Rectal smooth muscle tissue (tissue), 1 donor: ENCODE measurements at regions not wholly inside any gene's neighbourhood (a gene's known extent, or its start where the extent isn't known, plus 50 kb on each side); places are given as distances from the start of the nearest gene placed in this dataset.

ENCODE experiments used
- H3K27ac ChIP-seq: one replicate; pipeline ENCODE4 v1.7.0; 2013; ENCODE audit warnings: low read depth, low read length, inconsistent platforms
- H3K27me3 ChIP-seq: one replicate; pipeline ENCODE4 v1.7.0; 2013; ENCODE audit warnings: low read length; ENCODE audit not compliant: control insufficient read depth, insufficient read depth
- H3K36me3 ChIP-seq: one replicate; pipeline ENCODE4 v1.7.0; 2013; ENCODE audit warnings: low read length; ENCODE audit not compliant: control insufficient read depth, insufficient read depth
- H3K4me1 ChIP-seq: one replicate; pipeline ENCODE4 v1.7.0; 2013; ENCODE audit warnings: low read length; ENCODE audit not compliant: control insufficient read depth, insufficient read depth
- H3K4me3 ChIP-seq: one replicate; pipeline ENCODE4 v1.7.0; 2013; ENCODE audit warnings: low read length
- H3K9ac ChIP-seq: one replicate; pipeline ENCODE4 v1.7.0; 2013; ENCODE audit warnings: low read length

DNA sequence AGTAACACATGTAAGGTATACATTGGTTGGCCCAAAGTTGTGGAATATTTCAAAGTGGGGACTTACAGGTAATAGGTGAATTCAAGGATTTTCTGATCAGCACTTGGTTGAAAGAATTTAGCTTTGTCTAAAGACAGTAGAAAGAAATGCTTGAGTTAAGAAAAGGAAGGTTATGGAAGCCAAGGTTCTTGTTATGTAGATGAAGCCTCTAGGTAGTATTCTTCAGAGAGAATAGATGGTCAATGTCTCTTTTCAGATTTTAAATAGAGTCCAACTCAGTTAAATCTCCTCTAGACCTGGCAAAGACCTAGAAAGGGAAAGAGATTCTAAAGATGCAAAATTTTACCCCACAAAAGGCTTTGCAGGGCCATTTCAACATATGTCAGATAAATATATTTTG is 157.4 kb downstream of the ANKRD30B start:
- Histone ChIP-seq H3K4me1 (no peaks in the 10 kb centered on the region), H3K27me3 (no peaks in the 10 kb centered on the region), H3K9ac (no peak overlapping the region), H3K36me3 (no peaks in the 10 kb centered on the region), H3K27ac (no peak overlapping the region), H3K4me3 (no peak overlapping the region)

DNA sequence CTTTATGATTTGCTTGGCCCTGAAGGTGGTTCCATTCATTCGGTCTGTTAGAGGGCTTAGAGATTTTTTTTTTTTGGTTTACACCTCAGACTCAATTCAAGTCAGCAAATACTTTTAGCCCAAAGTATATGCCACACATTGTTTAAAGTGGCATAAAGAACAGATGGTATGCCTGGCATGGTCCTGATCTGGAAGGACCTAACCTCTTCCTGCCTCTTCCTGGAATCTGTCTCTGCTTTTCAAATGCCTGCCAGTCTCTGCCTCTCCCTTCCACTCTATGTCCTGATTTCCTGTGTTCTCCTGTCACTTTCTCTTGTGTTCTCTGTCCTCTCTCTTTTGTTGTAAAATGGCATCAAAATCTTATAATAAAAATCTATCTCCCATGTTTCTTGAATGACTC is 158.0 kb downstream of the ANKRD30B start:
- no peak overlapping the region for H3K9ac ChIP-seq
- no peaks in the 10 kb centered on the region for H3K4me1 ChIP-seq
- H3K27me3 ChIP-seq, result no peaks in the 10 kb centered on the region
- H3K36me3 ChIP-seq, result no peaks in the 10 kb centered on the region
- no peak overlapping the region for H3K4me3 ChIP-seq
- H3K27ac ChIP-seq, result no peak overlapping the region

DNA sequence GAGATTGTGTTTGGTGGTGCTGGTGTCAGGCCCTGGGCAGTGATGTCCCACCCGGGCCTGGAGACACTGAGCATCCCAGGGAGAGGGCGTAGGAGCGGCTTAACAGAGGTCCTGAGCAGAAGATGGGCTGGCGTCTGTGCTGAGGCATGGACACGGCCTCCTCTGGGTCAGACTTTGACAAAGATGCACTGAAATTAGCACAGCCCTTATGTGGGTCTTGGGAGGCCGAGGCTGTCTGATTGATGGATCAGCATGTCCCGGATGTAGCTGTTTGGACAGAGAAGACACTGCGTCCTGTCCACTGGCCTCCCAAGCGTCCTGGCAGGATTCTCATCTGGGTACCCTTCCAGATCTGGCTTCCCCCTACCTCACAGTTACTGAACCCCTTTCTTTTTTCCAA is 159.4 kb downstream of the ANKRD30B start:
- H3K4me3 ChIP-seq, result no peak overlapping the region
- H3K27me3 ChIP-seq, result no peaks in the 10 kb centered on the region
- H3K4me1 ChIP-seq, result no peaks in the 10 kb centered on the region
- H3K27ac ChIP-seq, result no peak overlapping the region
- no peaks in the 10 kb centered on the region for H3K36me3 ChIP-seq
- no peak overlapping the region for H3K9ac ChIP-seq

DNA sequence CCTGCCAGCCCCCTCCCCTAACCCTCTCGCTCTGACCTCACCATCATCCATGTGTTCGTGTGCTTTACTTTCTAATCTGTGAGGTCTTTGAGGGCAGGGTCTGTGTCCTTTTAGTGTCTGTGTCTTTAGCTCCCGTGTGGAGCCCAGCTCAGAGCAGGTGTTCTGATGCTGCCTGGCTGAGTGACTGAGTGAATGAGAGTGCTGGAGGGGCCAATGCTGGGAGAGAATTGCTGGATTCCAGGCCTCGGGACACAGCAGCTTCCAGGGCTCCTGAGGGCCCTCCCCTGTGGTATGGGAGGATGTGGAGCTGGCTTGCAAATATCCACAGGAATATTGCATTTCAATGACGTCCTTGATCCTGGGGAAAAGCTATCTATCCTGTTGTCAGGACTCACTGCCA is 160.6 kb downstream of the ANKRD30B start:
- H3K9ac ChIP-seq, result no peak overlapping the region

DNA sequence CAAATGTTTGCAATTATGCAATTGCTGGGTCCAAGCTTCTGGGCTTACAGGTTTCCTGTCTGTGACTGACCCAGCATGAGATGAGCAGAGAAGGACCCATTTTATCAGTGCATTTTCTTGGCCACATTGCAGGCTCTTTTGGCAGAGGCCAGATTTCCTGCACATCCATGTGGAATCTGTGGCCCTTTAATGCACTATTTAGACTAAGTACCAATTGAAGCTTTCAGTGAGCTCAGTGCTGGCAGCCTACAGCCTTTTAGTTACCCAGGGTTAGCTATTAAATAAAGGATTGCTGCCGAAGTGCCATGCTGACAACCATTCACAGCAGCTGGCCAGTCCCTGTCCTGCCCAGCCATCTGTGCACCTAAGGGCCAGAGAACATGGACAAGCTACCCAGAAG is 165.0 kb downstream of the ANKRD30B start:
- no peak overlapping the region for H3K27ac ChIP-seq
- H3K4me1 ChIP-seq, result no peaks in the 10 kb centered on the region
- H3K27me3 ChIP-seq, result no peaks in the 10 kb centered on the region
- no peaks in the 10 kb centered on the region for H3K36me3 ChIP-seq
- H3K4me3 ChIP-seq, result no peak overlapping the region
- H3K9ac ChIP-seq, result no peak overlapping the region

More for the DNA sequence above, 160.6 kb downstream of the ANKRD30B start:
- H3K36me3 ChIP-seq, result no peaks in the 10 kb centered on the region
- no peak overlapping the region for H3K4me3 ChIP-seq
- H3K27ac ChIP-seq, result no peak overlapping the region
- no peaks in the 10 kb centered on the region for H3K4me1 ChIP-seq
- H3K27me3 ChIP-seq, result no peaks in the 10 kb centered on the region

DNA sequence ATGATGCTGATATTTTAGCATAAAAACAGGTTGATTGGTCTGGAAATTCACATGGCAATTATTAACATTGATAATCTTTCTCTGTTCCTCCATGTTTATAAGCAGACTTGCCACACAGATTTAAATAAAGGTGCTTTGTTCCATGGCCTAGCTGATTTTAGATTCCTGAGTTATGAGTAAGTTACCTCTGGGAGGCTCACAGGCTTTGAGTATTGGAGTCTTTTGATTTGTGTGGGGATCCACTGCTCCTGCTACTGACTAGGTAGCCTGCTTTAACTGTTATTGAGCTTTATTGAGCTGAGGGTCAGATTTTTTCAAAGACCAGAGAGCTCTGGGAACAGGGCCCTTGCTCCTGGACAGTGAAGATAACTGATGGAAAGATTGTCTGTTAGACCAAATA is 166.1 kb downstream of the ANKRD30B start:
- no peaks in the 10 kb centered on the region for H3K36me3 ChIP-seq
- no peak overlapping the region for H3K27ac ChIP-seq
- H3K4me1 ChIP-seq, result no peaks in the 10 kb centered on the region
- H3K4me3 ChIP-seq, result no peak overlapping the region
- H3K9ac ChIP-seq, result no peak overlapping the region
- H3K27me3 ChIP-seq, result no peaks in the 10 kb centered on the region

DNA sequence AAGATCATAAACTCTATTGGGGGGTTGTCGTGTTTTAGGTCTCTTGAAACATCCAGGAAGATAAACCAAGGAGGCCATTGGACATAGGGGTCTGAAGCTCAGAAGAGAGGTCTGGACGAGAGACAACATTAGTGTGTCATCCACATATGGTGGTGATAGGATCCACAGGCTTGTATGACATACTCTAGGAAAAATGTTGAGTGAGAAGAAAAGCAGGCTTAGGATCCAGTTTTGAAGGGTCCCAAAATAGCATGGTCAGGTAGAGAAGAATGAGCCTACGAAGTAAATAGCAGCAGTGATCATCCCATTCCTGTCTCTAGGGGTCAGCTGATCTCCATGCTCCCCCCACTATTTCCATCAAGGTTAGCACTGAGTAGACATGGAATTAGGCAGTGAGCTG is 166.8 kb downstream of the ANKRD30B start:
- H3K27me3 ChIP-seq, result no peaks in the 10 kb centered on the region
- no peak overlapping the region for H3K27ac ChIP-seq
- H3K9ac ChIP-seq, result no peak overlapping the region
- no peak overlapping the region for H3K4me3 ChIP-seq
- no peaks in the 10 kb centered on the region for H3K36me3 ChIP-seq
- H3K4me1 ChIP-seq, result no peaks in the 10 kb centered on the region

DNA sequence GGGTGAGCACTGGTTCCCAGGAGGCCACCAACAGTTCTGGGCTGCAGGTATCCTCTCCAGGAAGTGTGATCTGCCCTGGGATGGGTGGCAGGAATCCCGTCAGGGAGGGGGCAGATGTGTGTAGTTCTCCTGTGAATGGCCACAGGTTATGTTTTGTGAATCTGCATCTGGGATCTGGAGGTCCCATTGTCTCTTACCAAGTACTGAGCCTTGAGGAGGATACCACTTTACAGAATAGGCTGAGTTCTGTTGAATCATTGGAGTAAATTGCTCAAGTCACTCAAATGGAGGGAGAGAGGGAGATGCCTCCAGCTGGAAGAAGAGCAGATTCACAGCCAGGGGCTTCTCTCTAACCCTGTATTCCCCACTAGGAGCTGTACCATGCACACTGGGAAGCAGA is 168.2 kb downstream of the ANKRD30B start:
- Histone ChIP-seq H3K9ac (no peak overlapping the region), H3K27me3 (no peaks in the 10 kb centered on the region), H3K4me1 (no peaks in the 10 kb centered on the region), H3K4me3 (no peak overlapping the region), H3K27ac (no peak overlapping the region), H3K36me3 (no peaks in the 10 kb centered on the region)

DNA sequence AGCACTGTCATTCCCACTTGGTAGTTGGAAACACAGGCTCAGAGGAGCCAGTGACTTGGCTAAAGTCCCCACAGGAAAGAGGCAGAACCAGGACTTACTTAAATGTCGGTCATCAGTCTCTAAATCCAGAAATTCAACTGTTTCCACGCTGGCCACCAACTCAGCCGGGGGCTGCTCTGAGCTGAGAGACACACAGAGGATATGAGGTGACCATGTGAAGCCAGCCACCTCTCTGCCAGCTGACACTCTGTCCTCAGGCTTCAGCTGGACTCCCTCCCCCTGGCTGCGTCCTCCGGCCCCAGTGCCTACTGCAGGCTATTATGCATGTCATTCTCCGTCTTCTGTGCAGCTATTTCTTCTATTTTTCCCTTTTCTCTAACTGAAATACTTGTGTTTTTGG is 168.9 kb downstream of the ANKRD30B start:
- Histone ChIP-seq H3K9ac (no peak overlapping the region), H3K27ac (no peak overlapping the region), H3K36me3 (no peaks in the 10 kb centered on the region), H3K4me3 (no peak overlapping the region), H3K4me1 (no peaks in the 10 kb centered on the region), H3K27me3 (no peaks in the 10 kb centered on the region)

DNA sequence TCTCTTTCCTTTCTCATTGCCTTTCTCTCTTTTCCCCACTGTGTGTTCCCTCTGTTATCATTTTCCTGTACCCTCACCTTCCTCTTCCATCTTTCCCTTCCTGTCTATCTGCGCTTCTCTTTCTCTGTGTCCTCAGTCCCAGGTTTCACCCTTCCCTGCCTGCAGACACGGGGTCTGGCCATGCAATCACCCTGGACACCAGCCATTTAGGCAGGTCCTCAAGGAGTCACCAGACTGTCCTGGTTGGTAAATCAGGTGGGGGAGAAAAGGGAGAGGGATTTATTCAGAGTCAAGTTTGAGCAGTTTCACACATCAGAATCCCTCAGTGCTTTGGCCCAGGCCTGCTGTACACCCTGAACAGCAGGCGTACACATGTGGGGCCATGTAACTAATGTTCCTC is 169.3 kb downstream of the ANKRD30B start:
- Histone ChIP-seq H3K27ac (no peak overlapping the region), H3K27me3 (no peaks in the 10 kb centered on the region), H3K36me3 (no peaks in the 10 kb centered on the region), H3K4me1 (no peaks in the 10 kb centered on the region), H3K4me3 (no peak overlapping the region), H3K9ac (no peak overlapping the region)

DNA sequence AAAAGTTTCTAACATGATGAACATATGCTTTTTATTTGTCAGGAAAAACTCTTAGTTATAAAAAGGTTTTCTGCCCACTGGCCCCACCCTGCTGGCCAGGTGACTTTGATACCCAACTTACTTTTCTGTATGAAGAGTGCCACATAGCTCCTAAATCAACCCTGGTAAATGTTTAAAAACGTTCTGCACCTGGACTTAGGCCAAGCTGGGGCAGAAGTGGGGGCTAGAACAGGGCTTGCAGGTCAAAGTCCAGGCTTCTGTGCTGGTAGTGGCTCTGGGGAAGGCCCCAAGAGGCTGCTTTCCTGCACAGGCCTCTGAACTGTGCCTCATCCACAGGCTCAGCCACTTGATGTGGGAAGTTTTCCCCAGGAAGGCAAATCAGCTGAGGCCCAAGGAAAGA is 171.7 kb downstream of the ANKRD30B start:
- Histone ChIP-seq H3K36me3 (no peaks in the 10 kb centered on the region), H3K27ac (no peak overlapping the region), H3K27me3 (no peaks in the 10 kb centered on the region), H3K4me3 (no peak overlapping the region), H3K4me1 (no peaks in the 10 kb centered on the region), H3K9ac (no peak overlapping the region)

DNA sequence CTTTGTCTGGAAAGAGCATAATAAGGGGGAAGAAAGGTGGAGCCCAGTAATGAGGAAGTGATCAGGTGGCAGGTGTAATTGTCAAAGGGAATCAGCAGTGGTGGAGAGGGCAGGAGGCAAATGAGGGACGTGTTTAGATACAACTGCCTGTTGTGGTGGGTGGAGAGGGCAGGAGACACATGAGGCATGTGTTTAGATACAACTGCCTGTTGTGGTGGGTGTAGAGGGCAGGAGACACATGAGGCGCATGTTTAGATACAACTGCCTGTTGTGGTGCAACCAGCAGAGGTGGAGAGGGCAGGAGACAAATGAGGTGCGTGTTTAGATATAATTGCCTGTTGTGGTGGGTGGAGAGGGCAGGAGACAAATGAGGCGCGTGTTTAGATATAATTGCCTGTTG is 173.1 kb downstream of the ANKRD30B start:
- Histone ChIP-seq H3K4me1 (no peaks in the 10 kb centered on the region), H3K27ac (no peak overlapping the region), H3K9ac (no peak overlapping the region), H3K4me3 (no peak overlapping the region), H3K36me3 (no peaks in the 10 kb centered on the region), H3K27me3 (no peaks in the 10 kb centered on the region)

DNA sequence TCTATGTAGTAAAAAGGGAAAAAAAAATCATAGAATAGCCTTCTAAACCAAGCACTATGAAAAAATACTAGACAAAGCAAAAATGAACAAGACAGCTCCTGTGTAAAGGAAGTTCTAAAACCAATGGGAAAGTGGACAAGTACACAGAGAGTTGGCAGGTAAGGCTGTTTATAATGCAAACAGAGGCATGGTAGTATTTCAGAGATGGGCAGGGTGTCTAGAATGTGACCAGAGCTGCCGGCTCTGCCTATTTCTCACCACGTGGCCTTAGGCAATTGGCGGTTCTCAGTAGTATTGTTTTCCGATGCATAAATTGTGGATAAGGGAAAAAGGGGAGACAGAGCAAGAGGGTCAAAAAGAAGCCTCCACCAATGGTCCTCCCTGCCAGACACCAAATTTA is 173.6 kb downstream of the ANKRD30B start:
- no peaks in the 10 kb centered on the region for H3K36me3 ChIP-seq
- no peaks in the 10 kb centered on the region for H3K4me1 ChIP-seq
- H3K9ac ChIP-seq, result no peak overlapping the region
- no peak overlapping the region for H3K27ac ChIP-seq
- no peaks in the 10 kb centered on the region for H3K27me3 ChIP-seq
- no peak overlapping the region for H3K4me3 ChIP-seq

DNA sequence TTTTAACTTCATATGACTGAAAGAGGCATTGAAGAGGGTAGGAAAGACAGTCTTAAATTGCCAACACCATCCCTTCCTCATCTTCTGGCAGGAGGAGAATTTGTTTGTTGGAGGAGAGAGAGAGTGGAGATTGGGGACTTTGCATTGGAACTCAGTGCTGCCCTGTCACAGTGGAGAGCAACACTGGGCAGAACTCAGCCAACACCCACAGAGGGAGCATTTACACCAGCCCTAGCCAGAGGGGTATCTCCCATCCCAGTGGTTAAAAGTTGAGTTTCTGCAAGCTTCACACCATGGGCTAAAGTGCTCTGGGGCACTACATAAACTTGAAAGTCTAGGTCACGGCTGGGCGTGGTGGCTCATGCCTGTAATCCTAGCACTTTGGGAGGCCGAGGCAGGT is 174.1 kb downstream of the ANKRD30B start:
- Histone ChIP-seq H3K36me3 (no peaks in the 10 kb centered on the region), H3K4me3 (no peak overlapping the region), H3K9ac (no peak overlapping the region), H3K27me3 (no peaks in the 10 kb centered on the region), H3K27ac (no peak overlapping the region), H3K4me1 (no peaks in the 10 kb centered on the region)
